ENCODE measurements at regions not wholly inside any gene's neighbourhood (a gene's known extent, or its start where the extent isn't known, plus 50 kb on each side); places are given as distances from the start of the nearest gene placed in this dataset.

DNA sequence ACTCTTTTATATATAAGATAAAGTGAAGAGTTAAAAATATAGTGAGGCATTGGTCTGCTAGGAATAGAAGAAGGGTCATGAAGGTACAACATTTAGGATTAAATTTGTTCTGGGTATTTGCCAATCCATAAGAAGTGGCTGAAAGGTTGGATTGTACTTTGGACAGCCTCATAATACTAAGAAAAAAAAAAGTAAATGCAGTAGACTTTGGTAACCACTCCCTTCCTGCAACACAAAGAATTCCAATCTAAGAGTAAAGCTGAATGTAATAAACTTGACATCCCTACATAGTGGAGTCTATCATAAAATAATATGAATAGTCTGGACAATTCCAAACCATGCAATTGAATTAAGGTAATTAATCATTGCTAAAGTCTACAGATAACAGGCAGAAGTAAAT, 2294.4 kb downstream of the LRRC4C start:
- no peak for DNase-seq (ENCODE audit: low read depth)
- no peak overlapping the region for H3K4me3 ChIP-seq (ENCODE audit: low read depth, low read length)
- TF ChIP-seq, protein P1, sequence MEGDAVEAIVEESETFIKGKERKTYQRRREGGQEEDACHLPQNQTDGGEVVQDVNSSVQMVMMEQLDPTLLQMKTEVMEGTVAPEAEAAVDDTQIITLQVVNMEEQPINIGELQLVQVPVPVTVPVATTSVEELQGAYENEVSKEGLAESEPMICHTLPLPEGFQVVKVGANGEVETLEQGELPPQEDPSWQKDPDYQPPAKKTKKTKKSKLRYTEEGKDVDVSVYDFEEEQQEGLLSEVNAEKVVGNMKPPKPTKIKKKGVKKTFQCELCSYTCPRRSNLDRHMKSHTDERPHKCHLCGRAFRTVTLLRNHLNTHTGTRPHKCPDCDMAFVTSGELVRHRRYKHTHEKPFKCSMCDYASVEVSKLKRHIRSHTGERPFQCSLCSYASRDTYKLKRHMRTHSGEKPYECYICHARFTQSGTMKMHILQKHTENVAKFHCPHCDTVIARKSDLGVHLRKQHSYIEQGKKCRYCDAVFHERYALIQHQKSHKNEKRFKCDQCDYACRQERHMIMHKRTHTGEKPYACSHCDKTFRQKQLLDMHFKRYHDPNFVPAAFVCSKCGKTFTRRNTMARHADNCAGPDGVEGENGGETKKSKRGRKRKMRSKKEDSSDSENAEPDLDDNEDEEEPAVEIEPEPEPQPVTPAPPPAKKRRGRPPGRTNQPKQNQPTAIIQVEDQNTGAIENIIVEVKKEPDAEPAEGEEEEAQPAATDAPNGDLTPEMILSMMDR (conservative IDR thresholded peaks at IDR 0.05; ENCODE audit: low read depth, low read length), result no peak

DNA sequence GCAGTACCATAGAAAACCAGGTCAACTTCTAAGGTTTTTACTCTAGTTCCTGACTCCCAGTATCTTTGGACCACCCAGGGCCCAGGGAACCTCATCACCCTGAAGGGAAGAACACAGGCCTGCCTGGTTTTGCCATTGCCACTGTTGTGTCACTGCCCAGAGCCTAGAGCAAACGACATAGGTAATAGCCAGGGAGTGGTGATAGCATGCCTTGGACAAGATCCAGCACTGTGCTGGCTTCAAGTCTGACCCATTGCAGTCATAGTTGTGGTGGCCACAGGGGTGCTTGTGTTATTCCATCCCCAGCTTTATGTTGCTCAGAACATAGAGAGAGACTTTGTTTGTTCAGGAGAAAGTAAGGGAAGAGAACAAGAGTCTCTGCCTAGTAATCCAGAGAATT, 2310.2 kb downstream of the LRRC4C start:
- no peak for DNase-seq (ENCODE audit: low read depth)
- TF ChIP-seq, protein P1 (conservative IDR thresholded peaks at IDR 0.05; ENCODE audit: low read depth, low read length), result no peak

DNA sequence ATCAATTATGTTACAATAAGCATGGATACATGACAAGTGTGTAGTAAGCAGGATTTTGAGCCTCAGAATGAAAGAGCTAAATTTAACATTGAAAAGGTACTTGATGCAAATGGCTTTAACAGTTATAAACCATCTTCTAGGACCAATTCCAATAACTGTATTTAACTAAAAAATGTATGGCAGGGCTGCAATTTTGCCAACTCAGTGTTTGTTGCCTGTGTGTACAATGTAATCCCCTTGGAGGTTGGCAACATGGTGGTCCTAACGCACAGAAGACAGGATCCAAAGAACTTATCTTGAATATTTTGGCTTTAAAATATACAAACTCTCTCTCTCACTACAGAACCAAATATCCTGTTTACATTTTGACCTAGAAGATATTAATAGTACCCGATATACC, 2314.1 kb downstream of the LRRC4C start:
- no peak overlapping the region for H3K4me3 ChIP-seq (ENCODE audit: low read depth, low read length)
- TF ChIP-seq, protein P1 (conservative IDR thresholded peaks at IDR 0.05; ENCODE audit: low read depth, low read length), result no peak
- no peak for DNase-seq (ENCODE audit: low read depth)

More for the DNA sequence above, 2310.2 kb downstream of the LRRC4C start:
- H3K4me3 ChIP-seq (ENCODE audit: low read depth, low read length), result no peak overlapping the region

DNA sequence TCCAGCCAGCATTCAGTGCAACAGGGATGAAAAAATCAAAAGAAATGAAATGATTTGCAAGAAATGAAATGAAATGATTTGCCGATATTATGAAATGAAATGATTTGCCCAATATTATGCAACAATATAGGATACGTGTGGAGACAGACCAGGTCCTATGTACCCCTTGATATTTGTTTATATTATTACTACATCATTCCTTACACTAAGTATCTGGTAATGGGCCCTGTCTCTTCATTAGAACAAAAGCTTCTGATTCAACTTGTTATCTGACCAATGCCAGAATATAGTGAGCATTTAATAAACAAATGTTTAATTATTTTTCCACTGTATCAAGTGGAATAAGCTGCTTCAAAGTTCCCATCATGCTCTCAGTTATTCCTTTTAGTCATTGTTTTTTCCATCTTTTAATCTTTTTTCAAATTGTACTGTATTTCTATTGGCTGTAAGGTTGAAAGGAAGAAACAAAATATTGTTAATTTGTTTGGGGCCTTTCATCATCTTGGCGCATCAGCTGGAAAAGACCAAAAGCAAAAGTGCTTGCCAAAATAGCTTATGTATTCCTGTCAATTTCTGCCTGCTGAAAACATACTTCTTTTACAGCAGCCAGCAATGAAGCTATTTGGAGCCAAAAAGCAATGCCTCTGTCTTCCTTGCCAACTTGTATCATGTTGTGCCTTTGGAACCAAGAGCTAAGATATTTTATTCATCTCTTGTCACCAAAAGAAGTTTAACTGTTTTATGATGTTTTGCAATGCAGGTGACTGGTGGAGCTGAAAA, 2314.9 kb downstream of the LRRC4C start:
- no peak overlapping the region for H3K4me3 ChIP-seq (ENCODE audit: low read depth, low read length)
- TF ChIP-seq, protein P1 (conservative IDR thresholded peaks at IDR 0.05; ENCODE audit: low read depth, low read length), result no peak
- no peak for DNase-seq (ENCODE audit: low read depth)

DNA sequence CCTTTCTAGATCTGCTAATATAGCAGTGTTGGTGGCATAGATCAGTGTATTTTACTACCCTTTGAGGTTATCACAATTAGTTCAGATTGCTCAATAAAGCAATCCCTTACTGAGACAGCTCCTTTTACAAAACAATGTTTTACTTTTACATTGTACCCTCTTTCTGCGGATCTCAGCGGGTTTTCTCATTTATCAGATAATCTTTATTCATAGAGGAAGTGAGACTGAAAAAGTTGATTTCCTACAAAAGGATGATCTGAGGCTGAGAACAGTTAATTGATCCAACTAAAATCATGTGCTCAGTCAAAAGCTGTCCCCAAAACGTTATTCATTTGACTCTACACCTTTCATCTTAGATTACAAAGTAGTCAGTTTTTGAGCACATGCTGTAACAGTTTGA, 2319.9 kb downstream of the LRRC4C start:
- no peak overlapping the region for H3K4me3 ChIP-seq (ENCODE audit: low read depth, low read length)
- no peak for DNase-seq (ENCODE audit: low read depth)
- TF ChIP-seq, protein P1 (conservative IDR thresholded peaks at IDR 0.05; ENCODE audit: low read depth, low read length), result no peak

DNA sequence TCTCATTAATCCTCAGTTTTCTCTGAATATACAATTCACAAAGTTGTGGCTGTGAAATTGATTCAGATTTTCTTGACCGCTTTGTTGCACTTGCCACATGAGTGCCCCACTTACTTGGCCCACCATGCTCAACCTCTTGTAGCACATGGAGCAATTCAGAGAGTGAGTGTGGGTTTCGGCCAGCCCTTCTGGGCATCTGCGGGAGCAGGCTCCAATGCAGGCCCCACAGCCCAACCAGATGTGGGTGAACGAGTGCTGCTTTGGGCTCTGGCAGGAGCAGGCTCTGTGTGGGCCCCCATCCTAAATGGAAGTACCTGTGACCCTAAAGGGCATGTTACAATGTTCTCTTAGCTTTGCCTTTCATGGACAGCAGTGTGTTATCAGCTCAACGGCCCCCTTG, 2338.6 kb downstream of the LRRC4C start:
- TF ChIP-seq, protein P1 (conservative IDR thresholded peaks at IDR 0.05; ENCODE audit: low read depth, low read length), result no peak
- no peak overlapping the region for H3K4me3 ChIP-seq (ENCODE audit: low read depth, low read length)
- no peak for DNase-seq (ENCODE audit: low read depth)

DNA sequence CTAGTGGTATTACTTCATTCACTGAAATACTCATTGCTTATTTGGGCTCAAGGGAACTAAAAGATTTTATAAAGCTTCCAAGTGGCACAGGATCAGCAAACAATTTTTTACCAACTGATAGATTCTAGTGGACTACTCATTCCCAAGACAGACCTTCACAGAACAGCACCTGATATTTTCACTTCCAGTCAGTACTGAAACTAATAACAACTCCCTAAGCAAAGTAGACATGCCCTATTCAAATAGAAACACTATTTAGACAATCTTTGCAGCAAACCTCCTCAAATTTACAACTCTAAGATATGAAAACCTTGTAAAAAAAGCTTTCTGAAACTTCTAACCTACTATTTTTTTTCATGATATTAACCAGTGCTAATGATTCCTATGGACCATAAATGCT, 2345.8 kb downstream of the LRRC4C start:
- TF ChIP-seq, protein P1 (conservative IDR thresholded peaks at IDR 0.05; ENCODE audit: low read depth, low read length), result no peak
- DNase-seq (ENCODE audit: low read depth), result no peak
- H3K4me3 ChIP-seq (ENCODE audit: low read depth, low read length), result no peak overlapping the region
